ENCODE measurements at regions not wholly inside any gene's neighbourhood (a gene's known extent, or its start where the extent isn't known, plus 50 kb on each side); places are given as distances from the start of the nearest gene placed in this dataset.
A peak's percentile ranks its signal among the peaks of the same experiment; 100 is the strongest.

GRCh38 chr12:58268069-58268468, 326.7 kb downstream of the ATP23 start:
- Histone ChIP-seq H3K4me3 (no peak overlapping the region), H3K4me1 (peaks cover 0 to 7% (median 0%) of the 10 kb centered on the region in 12 donors), H3K27ac (no peak overlapping the region), H3K36me3 (no peaks in the 10 kb centered on the region), H3K27me3 (no peaks in the 10 kb centered on the region), H3K9me3 (peaks cover 0 to 6% (median 0%) of the 10 kb centered on the region in 12 donors)
- ATAC-seq (no peak), DNase-seq (no peak)
- intact Hi-C loops (cut with DNase I): no loop called here
- TF ChIP-seq POLR2A (IDR thresholded peaks at IDR 0.05) (no peak), CTCF (IDR thresholded peaks at IDR 0.05) (no peak)

- intact Hi-C loops (cut with DNase I): no loop called here
- 90 to 94% (median 93%) methylated on average over 2 of the region's 2 CpGs for WGBS, 4 donors
- TF ChIP-seq CTCF (IDR thresholded peaks at IDR 0.05) (no peak), POLR2A (IDR thresholded peaks at IDR 0.05) (no peak)
- Histone ChIP-seq H3K4me3 (no peak overlapping the region), H3K4me1 (peaks cover 0 to 7% (median 0%) of the 10 kb centered on the region in 12 donors), H3K27ac (no peak overlapping the region), H3K9me3 (peaks cover 0 to 6% (median 0%) of the 10 kb centered on the region in 12 donors), H3K36me3 (no peaks in the 10 kb centered on the region), H3K27me3 (no peaks in the 10 kb centered on the region)
- no peak for DNase-seq
- no peak for ATAC-seq
Measured at GRCh38 chr12:58269476-58269875, 328.1 kb downstream of the ATP23 start.

GRCh38 chr12:58270966-58271705, 329.8 kb downstream of the ATP23 start:
- TF ChIP-seq POLR2A (IDR thresholded peaks at IDR 0.05): no peak
- TF ChIP-seq CTCF (IDR thresholded peaks at IDR 0.05): no peak
- H3K9me3 ChIP-seq: peaks cover 0 to 2% (median 0%) of the 10 kb centered on the region in 12 donors
- DNase-seq (no peak), ATAC-seq (no peak)
- peaks cover 0 to 7% (median 0%) of the 10 kb centered on the region in 12 donors for H3K4me1 ChIP-seq
- peak overlapping the region in 2 of 12 donors; percentile 5 to 51 for H3K27ac ChIP-seq
- H3K27me3 ChIP-seq: no peaks in the 10 kb centered on the region
- 43 to 62% (median 52%) methylated on average over 6 of the region's 6 CpGs for WGBS, 4 donors
- no peaks in the 10 kb centered on the region for H3K36me3 ChIP-seq
- no peak overlapping the region for H3K4me3 ChIP-seq
- intact Hi-C loops (cut with DNase I): no loop called here

DNA sequence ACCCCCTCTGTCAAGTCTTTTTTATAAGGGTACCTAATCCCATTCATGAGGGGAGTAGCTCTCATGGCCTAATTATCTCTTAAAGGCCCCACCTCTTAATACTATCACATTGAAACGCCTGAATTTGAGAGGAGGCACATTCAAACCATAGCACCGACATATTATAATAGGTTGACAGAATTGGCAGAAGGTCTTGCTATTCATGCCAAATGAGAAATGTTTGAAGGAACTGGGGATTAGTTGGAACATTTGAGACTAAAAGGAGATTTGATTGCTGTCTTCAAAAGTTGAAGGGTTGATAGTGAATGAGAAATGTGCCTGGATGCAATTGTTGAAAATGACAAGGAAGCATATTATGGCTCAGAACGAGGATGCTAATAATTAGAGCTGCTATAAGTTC, 331.1 kb downstream of the ATP23 start:
- Histone ChIP-seq H3K36me3 (no peaks in the 10 kb centered on the region), H3K27ac (no peak overlapping the region), H3K9me3 (peaks cover 0 to 13% (median 5%) of the 10 kb centered on the region in 12 donors), H3K4me1 (peaks cover 0 to 7% (median 0%) of the 10 kb centered on the region in 12 donors), H3K4me3 (no peak overlapping the region), H3K27me3 (no peaks in the 10 kb centered on the region)
- intact Hi-C loops (cut with DNase I): no loop called here
- TF ChIP-seq CTCF (IDR thresholded peaks at IDR 0.05) (no peak), POLR2A (IDR thresholded peaks at IDR 0.05) (no peak)
- ATAC-seq: no peak
- 50 to 60% (median 53%) methylated on average over 3 of the region's 3 CpGs for WGBS, 4 donors
- DNase-seq: no peak
